HUES48 (cell line): ENCODE measurements at regions not wholly inside any gene's neighbourhood (a gene's known extent, or its start where the extent isn't known, plus 50 kb on each side); places are given as distances from the start of the nearest gene placed in this dataset.

Source experiments
- H3K27ac ChIP-seq: one replicate; pipeline ENCODE4 v1.7.0; 2013; ENCODE audit warnings: low read depth, low read length, inconsistent platforms
- H3K27me3 ChIP-seq: 2 replicates; pipeline ENCODE4 v1.6.1; 2013; ENCODE audit warnings: mild to moderate bottlenecking, low read length; ENCODE audit not compliant: control insufficient read depth, insufficient read depth
- H3K36me3 ChIP-seq: 2 replicates; pipeline ENCODE4 v1.6.1; 2013; ENCODE audit warnings: low read length; ENCODE audit not compliant: control insufficient read depth, insufficient read depth
- H3K4me1 ChIP-seq: 2 replicates; pipeline ENCODE4 v1.6.1; 2013; ENCODE audit warnings: mild to moderate bottlenecking, low read length; ENCODE audit not compliant: control insufficient read depth, insufficient read depth
- H3K4me3 ChIP-seq: 2 replicates; pipeline ENCODE4 v1.5.1; 2013; ENCODE audit warnings: mild to moderate bottlenecking, low read depth, low read length
- H3K9ac ChIP-seq: 2 replicates; pipeline ENCODE4 v1.6.1; 2013; ENCODE audit warnings: mild to moderate bottlenecking, low read depth, low read length, moderate library complexity
- H3K9me3 ChIP-seq: 2 replicates; pipeline ENCODE4 v1.6.1; 2013; ENCODE audit warnings: low read length; ENCODE audit not compliant: control insufficient read depth, insufficient read depth

DNA sequence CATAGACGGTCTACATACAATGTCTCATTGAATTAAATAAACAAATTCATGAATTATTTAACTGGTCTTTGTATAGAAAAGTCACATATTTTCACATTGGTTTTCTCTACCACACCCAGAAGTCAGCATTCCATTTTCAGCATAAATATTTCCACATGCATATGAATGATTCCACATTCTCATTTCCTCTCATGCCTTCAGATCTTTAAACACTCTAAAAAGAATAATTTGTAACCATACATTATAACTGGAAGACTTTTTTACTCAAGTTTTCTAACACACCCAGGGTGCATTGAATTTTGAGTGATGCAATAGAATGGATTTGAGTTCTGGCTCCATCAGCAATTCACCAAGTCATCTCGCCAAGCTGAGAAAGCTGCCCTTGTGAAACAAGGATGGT, 501.8 kb upstream of the TENM4 start:
- no peak overlapping the region for H3K4me3 ChIP-seq
- H3K36me3 ChIP-seq: no peaks in the 10 kb centered on the region
- H3K9me3 ChIP-seq: no peaks in the 10 kb centered on the region
- H3K4me1 ChIP-seq: peaks cover 7% of the 10 kb centered on the region
- no peak overlapping the region for H3K27ac ChIP-seq
- no peak overlapping the region for H3K9ac ChIP-seq
- no peaks in the 10 kb centered on the region for H3K27me3 ChIP-seq

DNA sequence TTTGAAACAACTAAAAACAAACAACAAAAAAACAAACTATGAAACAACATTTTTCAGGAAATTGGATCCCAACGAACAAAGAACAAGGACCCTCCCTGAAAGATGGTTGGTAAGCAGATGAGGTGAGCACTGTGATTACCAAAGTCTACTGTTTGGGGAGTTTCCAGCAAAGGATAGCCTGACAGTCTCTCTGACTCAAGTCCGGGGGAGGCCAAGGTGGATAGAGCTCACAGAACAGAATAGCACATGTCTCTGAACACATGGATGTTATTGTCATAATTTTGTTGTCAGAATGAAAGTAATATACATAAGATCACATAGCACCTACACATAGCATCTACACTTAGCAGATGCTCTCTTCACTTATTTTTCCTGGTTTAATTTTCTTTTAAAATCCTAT, 501.3 kb upstream of the TENM4 start:
- Histone ChIP-seq H3K27me3 (no peaks in the 10 kb centered on the region), H3K9me3 (no peaks in the 10 kb centered on the region), H3K36me3 (no peaks in the 10 kb centered on the region), H3K4me1 (peaks cover 7% of the 10 kb centered on the region), H3K27ac (no peak overlapping the region), H3K9ac (no peak overlapping the region), H3K4me3 (no peak overlapping the region)

DNA sequence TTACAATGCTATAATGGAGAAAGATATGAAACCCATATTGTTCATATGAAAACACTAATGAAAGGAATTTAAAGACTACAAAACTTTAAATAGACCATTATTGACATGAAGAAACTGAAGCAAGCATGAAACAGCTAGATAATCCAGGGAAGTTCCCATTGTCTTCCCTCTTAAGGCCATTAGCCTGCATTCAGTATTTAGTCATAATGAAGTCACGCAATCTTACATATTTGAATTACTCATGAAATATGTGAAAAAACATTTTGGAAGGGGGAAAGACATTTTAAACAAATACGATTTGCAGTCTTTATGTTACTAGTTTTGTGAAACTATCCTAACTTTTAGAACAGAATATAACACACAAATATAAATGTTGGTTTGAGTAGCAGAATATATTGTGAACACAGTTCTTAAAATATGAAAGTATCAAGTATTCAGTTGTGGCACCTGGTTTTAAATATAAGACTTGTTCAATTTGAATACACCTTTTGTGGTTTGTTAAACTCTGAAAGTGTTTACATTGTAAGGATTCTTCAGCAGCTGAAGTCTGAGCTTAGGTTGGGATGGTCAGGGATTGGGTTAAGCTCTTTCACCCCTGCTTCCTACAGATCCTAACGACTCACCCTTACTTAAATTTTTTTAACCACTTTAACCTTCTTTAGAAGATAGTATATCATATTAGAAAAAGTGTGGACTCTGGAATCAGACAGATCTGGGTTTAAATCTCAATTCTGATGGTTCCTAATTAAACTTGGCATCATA, 500.3 kb upstream of the TENM4 start:
- Histone ChIP-seq H3K4me3 (no peak overlapping the region), H3K4me1 (peaks cover 7% of the 10 kb centered on the region), H3K27ac (no peak overlapping the region), H3K9ac (no peak overlapping the region), H3K27me3 (no peaks in the 10 kb centered on the region), H3K36me3 (no peaks in the 10 kb centered on the region), H3K9me3 (no peaks in the 10 kb centered on the region)

DNA sequence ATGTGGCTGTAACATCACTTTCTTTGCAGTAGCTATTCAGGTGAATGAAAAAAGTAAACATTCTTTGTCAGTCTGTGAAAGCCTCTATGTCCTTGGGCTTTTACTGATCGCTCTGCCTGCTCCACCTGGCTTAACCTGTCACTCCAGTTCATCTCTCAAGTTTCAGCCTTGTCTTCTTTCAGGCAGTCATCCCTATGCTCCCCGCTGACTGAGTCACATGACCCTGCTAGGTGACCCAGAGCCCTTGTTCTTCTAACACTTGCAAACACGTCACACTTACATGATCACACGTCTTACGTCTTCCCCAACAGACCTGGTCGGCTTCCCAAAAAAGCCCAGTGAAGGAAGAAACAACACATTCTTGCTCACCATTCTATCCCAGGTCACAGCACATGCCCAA, 499.3 kb upstream of the TENM4 start:
- Histone ChIP-seq H3K4me3 (no peak overlapping the region), H3K36me3 (no peaks in the 10 kb centered on the region), H3K4me1 (peaks cover 7% of the 10 kb centered on the region), H3K27me3 (no peaks in the 10 kb centered on the region), H3K9ac (no peak overlapping the region), H3K27ac (no peak overlapping the region), H3K9me3 (no peaks in the 10 kb centered on the region)

DNA sequence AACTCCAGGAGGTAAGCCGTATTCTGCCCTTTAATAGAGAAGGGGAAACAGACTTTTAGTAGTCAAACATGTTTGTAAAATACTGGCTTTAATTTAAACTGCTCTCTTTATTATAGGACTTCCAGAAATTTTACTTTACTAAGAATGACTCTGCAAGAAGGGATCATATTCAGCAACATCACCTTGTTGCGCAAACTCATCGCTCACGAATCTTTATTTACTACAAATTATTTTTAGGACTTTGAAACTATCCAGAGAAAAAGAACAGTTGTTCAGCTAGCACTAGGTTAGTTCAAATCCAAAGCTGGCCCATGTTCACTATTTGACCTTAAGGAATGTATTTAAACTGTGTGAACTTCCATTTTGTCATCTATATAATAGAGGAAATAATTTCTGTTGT, 498.3 kb upstream of the TENM4 start:
- Histone ChIP-seq H3K27me3 (no peaks in the 10 kb centered on the region), H3K4me3 (no peak overlapping the region), H3K4me1 (peaks cover 7% of the 10 kb centered on the region), H3K9me3 (no peaks in the 10 kb centered on the region), H3K27ac (no peak overlapping the region), H3K9ac (no peak overlapping the region), H3K36me3 (no peaks in the 10 kb centered on the region)

DNA sequence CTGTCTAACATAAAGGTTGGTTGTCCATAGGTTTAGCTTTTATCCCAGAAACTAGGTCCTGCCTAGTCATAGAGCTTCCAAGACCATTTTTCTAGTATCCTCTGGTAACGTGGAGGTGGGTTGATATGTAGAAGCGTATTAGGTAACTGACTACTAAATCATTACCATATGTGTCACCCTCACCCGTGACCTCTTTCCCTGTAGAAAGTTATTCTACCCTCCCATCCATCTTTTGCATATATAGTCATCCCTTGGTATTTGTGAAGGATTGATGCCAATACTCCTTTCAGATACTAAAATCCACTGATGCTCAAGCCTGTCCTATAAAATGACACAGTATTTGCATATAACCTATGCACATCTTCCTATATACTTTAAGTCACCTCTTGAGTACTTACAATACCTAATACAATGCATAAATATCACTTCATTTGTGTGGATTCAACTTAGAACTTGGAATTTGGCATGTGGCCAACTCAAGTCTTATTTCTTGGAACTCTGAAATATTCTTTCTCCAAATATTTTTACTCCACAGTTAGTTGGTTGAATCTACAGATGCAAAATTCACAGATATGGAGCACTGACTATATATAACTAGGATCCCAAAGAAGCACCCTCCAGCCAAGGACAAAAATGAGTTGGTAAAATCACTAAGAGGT, 497.0 kb upstream of the TENM4 start:
- H3K4me1 ChIP-seq: peaks cover 7% of the 10 kb centered on the region
- no peak overlapping the region for H3K9ac ChIP-seq
- no peaks in the 10 kb centered on the region for H3K36me3 ChIP-seq
- no peak overlapping the region for H3K4me3 ChIP-seq
- no peaks in the 10 kb centered on the region for H3K9me3 ChIP-seq
- H3K27ac ChIP-seq: no peak overlapping the region
- H3K27me3 ChIP-seq: no peaks in the 10 kb centered on the region

DNA sequence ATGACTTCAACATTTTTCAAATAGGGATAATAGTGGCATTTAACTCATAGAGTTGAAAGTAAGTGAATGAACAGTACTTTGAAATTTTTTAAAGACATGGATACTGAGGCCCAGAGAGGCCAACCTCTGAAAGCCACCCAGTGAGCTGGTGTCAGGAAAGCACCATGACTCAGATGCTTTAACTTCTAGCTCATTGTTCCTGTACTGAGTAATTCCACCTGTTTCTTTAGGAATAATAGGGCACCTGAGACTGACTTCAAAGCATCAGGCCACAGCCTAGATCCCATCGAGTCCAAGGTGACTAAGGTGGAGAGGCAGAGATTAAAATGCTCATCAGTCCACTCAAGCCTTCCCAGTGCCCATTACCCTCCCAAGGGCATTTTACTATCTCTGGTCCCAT, 491.8 kb upstream of the TENM4 start:
- Histone ChIP-seq H3K27me3 (no peaks in the 10 kb centered on the region), H3K9ac (no peak overlapping the region), H3K9me3 (no peaks in the 10 kb centered on the region), H3K4me1 (no peaks in the 10 kb centered on the region), H3K4me3 (no peak overlapping the region), H3K27ac (no peak overlapping the region), H3K36me3 (no peaks in the 10 kb centered on the region)

DNA sequence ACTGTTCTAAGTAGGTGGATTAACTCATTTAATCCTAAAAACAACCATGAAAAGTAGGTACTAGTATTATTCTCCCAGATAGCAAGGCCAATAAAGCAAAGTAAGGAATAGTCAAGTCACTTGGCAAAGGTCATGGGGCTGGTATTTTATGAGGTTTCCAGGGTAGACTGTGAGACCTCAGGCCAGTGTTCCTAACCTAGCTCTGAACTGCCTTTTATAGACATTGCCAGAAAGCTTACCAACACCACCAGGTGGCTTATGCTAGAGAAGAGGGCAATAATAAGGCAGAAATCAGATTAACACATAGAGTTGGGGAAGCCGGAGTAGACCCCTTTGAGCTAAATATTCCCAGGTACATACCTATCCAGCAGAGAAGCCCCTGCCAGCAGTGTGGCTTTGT, 490.9 kb upstream of the TENM4 start:
- Histone ChIP-seq H3K36me3 (no peaks in the 10 kb centered on the region), H3K27ac (no peak overlapping the region), H3K4me1 (no peaks in the 10 kb centered on the region), H3K4me3 (no peak overlapping the region), H3K27me3 (no peaks in the 10 kb centered on the region), H3K9ac (no peak overlapping the region), H3K9me3 (no peaks in the 10 kb centered on the region)

DNA sequence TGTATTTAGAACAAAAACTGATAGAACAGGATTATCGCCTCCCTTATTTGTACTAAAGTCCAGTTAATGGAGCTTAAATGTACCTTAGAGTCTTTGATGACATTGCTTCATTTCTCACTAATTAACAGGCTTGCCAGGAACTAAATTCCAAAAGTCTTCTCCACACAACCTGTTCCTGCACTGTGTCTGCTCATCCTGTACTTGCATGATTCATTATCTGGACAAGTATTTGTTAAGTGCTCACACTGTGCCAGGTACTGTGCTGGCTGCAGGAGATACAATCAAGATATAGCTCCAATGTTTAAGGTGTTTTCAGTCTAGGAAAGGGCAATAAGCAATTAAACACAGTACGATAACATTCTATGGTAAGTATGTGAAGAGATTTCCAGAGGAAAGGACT, 485.9 kb upstream of the TENM4 start:
- Histone ChIP-seq H3K4me3 (no peak overlapping the region), H3K9me3 (no peaks in the 10 kb centered on the region), H3K9ac (no peak overlapping the region), H3K36me3 (no peaks in the 10 kb centered on the region), H3K27ac (no peak overlapping the region), H3K4me1 (no peaks in the 10 kb centered on the region), H3K27me3 (no peaks in the 10 kb centered on the region)

DNA sequence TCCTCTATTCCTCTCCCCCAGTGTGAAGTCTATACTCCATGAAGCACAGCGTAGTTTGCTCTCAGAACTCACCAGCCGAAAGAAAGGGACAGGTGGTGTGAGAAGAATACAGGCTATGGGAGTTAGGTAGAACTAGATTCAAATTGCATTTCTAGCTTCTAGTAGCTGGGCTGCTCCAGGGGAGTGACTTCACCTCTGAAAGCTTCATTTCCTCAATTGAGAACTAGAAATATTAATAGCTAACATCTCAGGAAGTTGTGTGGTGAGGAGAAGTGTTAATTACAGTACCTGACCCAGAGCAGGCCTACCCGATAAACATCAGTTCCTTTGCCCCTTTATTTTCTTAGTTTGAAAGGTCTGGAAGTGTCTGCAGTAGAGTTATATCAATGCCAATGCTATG, 484.7 kb upstream of the TENM4 start:
- Histone ChIP-seq H3K27ac (no peak overlapping the region), H3K36me3 (no peaks in the 10 kb centered on the region), H3K27me3 (no peaks in the 10 kb centered on the region), H3K9me3 (no peaks in the 10 kb centered on the region), H3K4me1 (no peaks in the 10 kb centered on the region), H3K9ac (no peak overlapping the region), H3K4me3 (no peak overlapping the region)

DNA sequence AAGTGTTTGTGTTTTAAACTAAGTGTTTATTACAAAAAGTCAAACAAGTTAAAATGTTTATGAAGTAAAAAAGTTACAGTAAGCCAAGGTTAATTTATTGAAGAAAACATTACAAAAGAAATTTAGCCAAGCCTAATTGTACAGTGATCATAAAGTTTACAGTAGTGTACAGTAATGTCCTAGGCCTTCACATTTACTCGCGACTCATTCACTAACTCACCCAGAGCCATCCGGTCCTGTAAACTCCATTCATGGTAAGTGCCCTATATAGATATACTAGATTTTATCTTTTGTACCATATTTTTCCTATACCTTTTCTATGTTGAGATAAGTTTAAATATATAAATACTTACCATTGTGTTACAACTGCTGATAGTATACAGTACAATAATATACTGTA, 481.8 kb upstream of the TENM4 start:
- Histone ChIP-seq H3K27ac (no peak overlapping the region), H3K9ac (no peak overlapping the region), H3K4me1 (no peaks in the 10 kb centered on the region), H3K27me3 (no peaks in the 10 kb centered on the region), H3K36me3 (no peaks in the 10 kb centered on the region), H3K9me3 (no peaks in the 10 kb centered on the region), H3K4me3 (no peak overlapping the region)
